HepG2 (cell line): ENCODE measurements at regions not wholly inside any gene's neighbourhood (a gene's known extent, or its start where the extent isn't known, plus 50 kb on each side); places are given as distances from the start of the nearest gene placed in this dataset.

ENCODE experiments used
- ATAC-seq: fragments of 200-7000 bp; cut with Tn5 transposase; 3 replicates; pipeline ENCODE4 v1.9.1; 2020; ENCODE audit warnings: mild to moderate bottlenecking, moderate library complexity
- BruUV-seq: library from RNA; stranded (reverse); fragments of 400-500 nt; replicated peaks from 2 replicates; lab custom pipeline; 2021; lab: Mats Ljungman, UMichigan
- CTCF ChIA-PET: fragments of 300-600 bp; formaldehyde crosslinking; extraction: SDS; loops from one replicate; lab custom pipeline; 2021; ENCODE audit warnings: low total read pairs, inconsistent platforms, low intra/inter-chr PET ratio; lab: Yijun Ruan, JAX
- POLR2A ChIA-PET: fragments of 350-600 bp; sonication (Branson Sonifier 250); formaldehyde crosslinking; loops from one replicate; lab custom pipeline; 2020; ENCODE audit warnings: antibody characterized with exemption, inconsistent platforms; lab: Yijun Ruan, JAX
- DNase-seq: peaks from one replicate; pipeline ENCODE4 v3.0.0-alpha.2; 2015; ENCODE audit warnings: low spot score
- FAIRE-seq: peaks from 3 replicates; lab custom pipeline; 2011; peaks lifted over from hg19 to GRCh38; lab: Jason Lieb, UNC
- H2AFZ ChIP-seq: one replicate; pipeline ENCODE4 v1.6.1; 2011; ENCODE audit warnings: low read length, inconsistent platforms
- H3K27ac ChIP-seq: fragments of 300-600 bp; 3 replicates; pipeline ENCODE4 v1.8.0; 2011; ENCODE audit warnings: mixed run types, mild to moderate bottlenecking, mixed read lengths, low read length, inconsistent platforms; ENCODE audit not compliant: insufficient read depth; ENCODE audit errors: extremely low read length
- H3K27me3 ChIP-seq, 2 experiments: fragments of 200-600 bp in 1 of 2; 2 replicates in 1 of 2; 3 replicates in 1 of 2; pipeline versions ENCODE4 v1.6.0 to v1.8.0; 2011; ENCODE audit warnings: low read length in 2 of 2, mild to moderate bottlenecking in 2 of 2, moderate library complexity in 2 of 2, inconsistent platforms in 1 of 2; ENCODE audit not compliant: insufficient read depth in 2 of 2, control insufficient read depth in 1 of 2
- H3K36me3 ChIP-seq, 2 experiments: fragments of 200-600 bp in 1 of 2; replicated peaks in 1 of 2; 2 replicates in 1 of 2; 3 replicates in 1 of 2; pipeline versions ENCODE4 v1.5.1 to v1.8.0; 2011; ENCODE audit warnings: low read length in 2 of 2, inconsistent platforms in 1 of 2; ENCODE audit not compliant: insufficient read depth in 2 of 2, control insufficient read depth in 1 of 2
- H3K4me1 ChIP-seq: 2 replicates; pipeline ENCODE4 v1.5.1; 2012; ENCODE audit warnings: low read length, inconsistent platforms; ENCODE audit not compliant: insufficient read depth
- H3K4me2 ChIP-seq: 2 replicates; pipeline ENCODE4 v1.6.0; 2011; ENCODE audit warnings: low read depth, low read length, inconsistent platforms
- H3K4me3 ChIP-seq, 3 experiments: fragments of 200-600 bp in 1 of 3; sonication (generic), shearing (Covaris generic) in 1 of 3; replicated peaks in 1 of 3; 2 replicates each; pipeline ENCODE4 v1.5.1; 2011 to 2016; ENCODE audit warnings: low read length in 3 of 3, inconsistent platforms in 2 of 3, low read depth in 2 of 3, mild to moderate bottlenecking in 2 of 3, control low read depth in 1 of 3, mixed read lengths in 1 of 3; ENCODE audit not compliant: insufficient read depth in 1 of 3
- H3K79me2 ChIP-seq: one replicate; pipeline ENCODE4 v1.6.1; 2011; ENCODE audit warnings: low read length, inconsistent platforms; ENCODE audit not compliant: insufficient read depth
- H3K9ac ChIP-seq: 2 replicates; pipeline ENCODE4 v1.6.0; 2011; ENCODE audit warnings: mild to moderate bottlenecking, low read depth, low read length, inconsistent platforms; ENCODE audit not compliant: insufficient read depth
- H3K9me3 ChIP-seq: 2 replicates; pipeline ENCODE4 v1.5.1; 2012; ENCODE audit warnings: mild to moderate bottlenecking, low read length
- H4K20me1 ChIP-seq: 2 replicates; pipeline ENCODE4 v1.6.0; 2011; ENCODE audit warnings: inconsistent platforms, mild to moderate bottlenecking, low read length, moderate library complexity; ENCODE audit not compliant: insufficient read depth
- AKAP8 ChIP-seq: sonication (generic); formaldehyde crosslinking; IDR thresholded peaks from 2 replicates; pipeline ENCODE4 v1.5.1; 2020; ENCODE audit warnings: mild to moderate bottlenecking, missing genetic modification reagents
- BCL6 ChIP-seq: IDR thresholded peaks from 2 replicates; pipeline ENCODE4 v1.6.1; 2016; ENCODE audit warnings: missing genetic modification reagents, missing compliant biosample characterization
- CAMTA2 ChIP-seq: sonication (generic); formaldehyde crosslinking; IDR thresholded peaks from 2 replicates; pipeline ENCODE4 v1.4.0; 2020; ENCODE audit warnings: mild to moderate bottlenecking, missing genetic modification reagents, borderline replicate concordance
- FOXC1 ChIP-seq: sonication (generic); formaldehyde crosslinking; IDR thresholded peaks from 2 replicates; pipeline ENCODE4 v1.8.0; 2022; ENCODE audit warnings: mild to moderate bottlenecking, missing genetic modification reagents, borderline replicate concordance
- GABPB1 ChIP-seq: IDR thresholded peaks from 2 replicates; pipeline ENCODE4 v1.6.1; 2016; ENCODE audit warnings: mild to moderate bottlenecking, missing genetic modification reagents, moderate library complexity, missing compliant biosample characterization
- HHEX ChIP-seq: IDR thresholded peaks from 2 replicates; pipeline ENCODE4 v1.6.1; 2016; ENCODE audit warnings: control low read depth
- HMGA1 ChIP-seq: sonication (generic); formaldehyde crosslinking; conservative IDR thresholded peaks from 2 replicates; pipeline ENCODE4 v1.4.0; 2020; ENCODE audit warnings: missing genetic modification reagents
- IRX3 ChIP-seq: sonication (generic); formaldehyde crosslinking; IDR thresholded peaks from 2 replicates; pipeline ENCODE4 v1.8.1; 2023; ENCODE audit warnings: mild to moderate bottlenecking, low read depth, missing genetic modification reagents, borderline replicate concordance
- KDM6A ChIP-seq: IDR thresholded peaks from 2 replicates; pipeline ENCODE4 v1.6.1; 2016; ENCODE audit warnings: low read depth
- KLF15 ChIP-seq: sonication (generic); formaldehyde crosslinking; IDR thresholded peaks from 2 replicates; pipeline ENCODE4 v1.8.1; 2023; ENCODE audit warnings: borderline replicate concordance, mild to moderate bottlenecking, inconsistent platforms, missing genetic modification reagents, mixed read lengths
- NFE2 ChIP-seq: sonication (generic); formaldehyde crosslinking; IDR thresholded peaks from 2 replicates; pipeline ENCODE4 v1.4.0; 2020; ENCODE audit warnings: missing genetic modification reagents
- NRL ChIP-seq: sonication (generic); formaldehyde crosslinking; IDR thresholded peaks from 2 replicates; pipeline ENCODE4 v1.5.0; 2020; ENCODE audit warnings: missing genetic modification reagents, mild to moderate bottlenecking, moderate library complexity, borderline replicate concordance
- RBAK ChIP-seq: sonication (generic); formaldehyde crosslinking; IDR thresholded peaks from 2 replicates; pipeline ENCODE4 v1.5.1; 2020; ENCODE audit warnings: mild to moderate bottlenecking, missing genetic modification reagents
- SP2 ChIP-seq: sonication (generic); formaldehyde crosslinking; IDR thresholded peaks from 2 replicates; pipeline ENCODE4 v1.5.1; 2020; ENCODE audit warnings: mild to moderate bottlenecking, missing genetic modification reagents
- TOE1 ChIP-seq: sonication (generic); formaldehyde crosslinking; IDR thresholded peaks from 2 replicates; pipeline ENCODE4 v1.4.0; 2020; ENCODE audit warnings: mild to moderate bottlenecking, missing genetic modification reagents
- ZBTB8A ChIP-seq: sonication (generic); formaldehyde crosslinking; IDR thresholded peaks from 2 replicates; pipeline ENCODE4 v1.4.0; 2020; ENCODE audit warnings: mild to moderate bottlenecking, low read depth, missing genetic modification reagents, borderline replicate concordance
- ZFP36L2 ChIP-seq: sonication (generic); formaldehyde crosslinking; IDR thresholded peaks from 2 replicates; pipeline ENCODE4 v1.4.0; 2020; ENCODE audit warnings: missing genetic modification reagents
- ZNF749 ChIP-seq: sonication (generic); formaldehyde crosslinking; IDR thresholded peaks from 2 replicates; pipeline ENCODE4 v1.8.0; 2022; ENCODE audit warnings: mild to moderate bottlenecking, missing genetic modification reagents, moderate library complexity, borderline replicate concordance
- ZNF768 ChIP-seq: sonication (generic); formaldehyde crosslinking; IDR thresholded peaks from 2 replicates; pipeline ENCODE4 v1.4.0; 2020; ENCODE audit warnings: missing genetic modification reagents
- WGBS: methylation state at CpG from one replicate; pipeline ENCODE4 v1.1.6; 2017; ENCODE audit warnings: low lambda C conversion rate; 5-methylcytosine and 5-hydroxymethylcytosine counted together
- in situ Hi-C: cut with HindIII; loops from 2 replicates; pipeline ENCODE4 v1.10.0; 2017; ENCODE audit warnings: low pct_unique_long_range_greater_than_20kb; ENCODE audit not compliant: extremely low pct_ligation_motif_present
- intact Hi-C: fragments of 100-400 bp; cut with micrococcal nuclease; formaldehyde crosslinking; loops from one replicate; pipeline ENCODE4 v1.10.0; 2022; ENCODE audit not compliant: unreplicated experiment
- TF ChIP-seq, protein P1 (sequence below): sonication (generic); formaldehyde crosslinking; IDR thresholded peaks from 2 replicates; pipeline ENCODE4 v1.9.0; 2021; ENCODE audit warnings: missing genetic modification reagents, borderline replicate concordance
- TF ChIP-seq, protein P2 (sequence below): sonication (generic); formaldehyde crosslinking; IDR thresholded peaks from 2 replicates; pipeline ENCODE4 v1.9.0; 2022; ENCODE audit warnings: missing genetic modification reagents, mild to moderate bottlenecking, borderline replicate concordance

DNA sequence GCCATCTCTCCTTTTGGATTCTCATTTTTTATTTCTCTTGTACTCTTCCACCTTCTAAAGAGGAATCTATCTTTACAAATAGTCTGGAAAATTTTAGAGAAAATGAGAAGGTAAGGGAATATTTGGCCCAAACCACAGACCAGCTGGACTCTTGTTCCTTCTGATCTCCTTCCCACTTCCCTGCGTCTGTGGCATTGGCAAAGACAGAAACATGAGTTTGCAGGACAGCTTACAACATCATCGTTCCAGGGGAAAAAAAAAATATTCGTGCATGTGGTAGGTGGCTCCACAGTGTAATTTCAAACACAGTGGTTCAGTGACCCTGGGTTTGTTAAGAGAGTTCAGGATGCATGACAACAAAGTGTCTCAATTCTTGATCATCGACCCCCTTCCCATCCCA is 755.0 kb downstream of the DNAH5 start:
- FAIRE-seq = no peak
- CTCF ChIA-PET = no interaction called here
- no TSS peak for BruUV-seq

DNA sequence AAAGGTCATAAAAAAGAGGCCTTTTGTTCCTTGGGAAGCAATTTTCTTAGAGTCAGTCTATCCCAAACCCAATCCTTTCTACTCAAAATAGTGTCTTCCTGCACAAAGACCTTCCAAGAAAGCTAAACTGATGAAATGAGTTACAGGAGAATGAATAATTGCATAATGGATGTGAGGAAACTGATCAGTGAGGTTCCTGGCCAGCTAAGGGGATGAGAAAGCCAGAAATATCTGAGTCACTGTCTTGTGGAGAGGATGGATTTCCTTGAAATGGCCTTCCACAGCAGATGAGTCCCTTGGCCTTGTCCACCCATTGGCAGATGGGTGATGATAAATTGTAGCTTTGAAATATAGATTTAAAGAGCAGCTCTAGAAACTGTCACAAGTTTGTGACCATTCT is 756.1 kb downstream of the DNAH5 start:
- Histone ChIP-seq H3K9ac (no peak overlapping the region), H3K9me3 (peaks cover 98% of the 10 kb centered on the region), H3K4me1 (no peaks in the 10 kb centered on the region), H3K79me2 (no peaks in the 10 kb centered on the region), H3K4me2 (no peak overlapping the region), H3K4me3 (no peak overlapping the region), H3K27me3 (no peaks in the 10 kb centered on the region; a peak in 1 of 5 replicates), H3K27ac (no peak overlapping the region), H3K36me3 (no peaks in the 10 kb centered on the region), H2AFZ (no peak overlapping the region), H4K20me1 (no peaks in the 10 kb centered on the region)
- POLR2A ChIA-PET = no interaction called here
- ATAC-seq (no peak), DNase-seq (no peak), FAIRE-seq (no peak)
- in situ Hi-C loops (no loop called here), intact Hi-C loops (no loop called here)
- BruUV-seq = no TSS peak
- CTCF ChIA-PET = no interaction called here
- no peak for TF ChIP-seq NFE2
- TF ChIP-seq, protein P1, sequence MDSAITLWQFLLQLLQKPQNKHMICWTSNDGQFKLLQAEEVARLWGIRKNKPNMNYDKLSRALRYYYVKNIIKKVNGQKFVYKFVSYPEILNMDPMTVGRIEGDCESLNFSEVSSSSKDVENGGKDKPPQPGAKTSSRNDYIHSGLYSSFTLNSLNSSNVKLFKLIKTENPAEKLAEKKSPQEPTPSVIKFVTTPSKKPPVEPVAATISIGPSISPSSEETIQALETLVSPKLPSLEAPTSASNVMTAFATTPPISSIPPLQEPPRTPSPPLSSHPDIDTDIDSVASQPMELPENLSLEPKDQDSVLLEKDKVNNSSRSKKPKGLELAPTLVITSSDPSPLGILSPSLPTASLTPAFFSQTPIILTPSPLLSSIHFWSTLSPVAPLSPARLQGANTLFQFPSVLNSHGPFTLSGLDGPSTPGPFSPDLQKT (CRISPR knock-in tag) = no peak
- TF ChIP-seq ZNF768 (CRISPR knock-in tag) = no peak
- TF ChIP-seq FOXC1 (CRISPR knock-in tag) = no peak
- TF ChIP-seq CAMTA2 (CRISPR knock-in tag) = no peak
- no peak for TF ChIP-seq AKAP8 (CRISPR knock-in tag)
- no peak for TF ChIP-seq SP2 (CRISPR knock-in tag)
- no peak for TF ChIP-seq KLF15
- TF ChIP-seq KDM6A (CRISPR knock-in tag) = no peak

More for the DNA sequence above, 755.0 kb downstream of the DNAH5 start:
- H2AFZ ChIP-seq = no peak overlapping the region
- no peaks in the 10 kb centered on the region; a peak in 1 of 5 replicates for H3K27me3 ChIP-seq
- no peak for ATAC-seq
- peaks cover 94% of the 10 kb centered on the region for H3K9me3 ChIP-seq
- H3K79me2 ChIP-seq = no peaks in the 10 kb centered on the region
- in situ Hi-C loops = no loop called here
- DNase-seq = no peak
- no peak overlapping the region for H3K9ac ChIP-seq
- POLR2A ChIA-PET = no interaction called here
- no peak overlapping the region for H3K4me2 ChIP-seq
- H3K27ac ChIP-seq = no peak overlapping the region
- TF ChIP-seq GABPB1 (CRISPR knock-in tag) = no peak
- no peak for TF ChIP-seq HMGA1 (CRISPR knock-in tag)
- TF ChIP-seq, protein P2, sequence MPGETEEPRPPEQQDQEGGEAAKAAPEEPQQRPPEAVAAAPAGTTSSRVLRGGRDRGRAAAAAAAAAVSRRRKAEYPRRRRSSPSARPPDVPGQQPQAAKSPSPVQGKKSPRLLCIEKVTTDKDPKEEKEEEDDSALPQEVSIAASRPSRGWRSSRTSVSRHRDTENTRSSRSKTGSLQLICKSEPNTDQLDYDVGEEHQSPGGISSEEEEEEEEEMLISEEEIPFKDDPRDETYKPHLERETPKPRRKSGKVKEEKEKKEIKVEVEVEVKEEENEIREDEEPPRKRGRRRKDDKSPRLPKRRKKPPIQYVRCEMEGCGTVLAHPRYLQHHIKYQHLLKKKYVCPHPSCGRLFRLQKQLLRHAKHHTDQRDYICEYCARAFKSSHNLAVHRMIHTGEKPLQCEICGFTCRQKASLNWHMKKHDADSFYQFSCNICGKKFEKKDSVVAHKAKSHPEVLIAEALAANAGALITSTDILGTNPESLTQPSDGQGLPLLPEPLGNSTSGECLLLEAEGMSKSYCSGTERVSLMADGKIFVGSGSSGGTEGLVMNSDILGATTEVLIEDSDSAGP (CRISPR knock-in tag) = no peak
- TF ChIP-seq TOE1 (CRISPR knock-in tag) = no peak
- no peak for TF ChIP-seq IRX3
- no peak for TF ChIP-seq RBAK (CRISPR knock-in tag)
- no peak for TF ChIP-seq ZBTB8A (CRISPR knock-in tag)
- TF ChIP-seq NRL = no peak
- TF ChIP-seq BCL6 (CRISPR knock-in tag) = no peak
- no peak for TF ChIP-seq HHEX
- TF ChIP-seq ZNF749 = no peak
- TF ChIP-seq ZFP36L2 (CRISPR knock-in tag) = no peak
- TF ChIP-seq, all 625 proteins: peak for 0
- H4K20me1 ChIP-seq = no peaks in the 10 kb centered on the region
- no peak overlapping the region for H3K4me3 ChIP-seq
- H3K4me1 ChIP-seq = no peaks in the 10 kb centered on the region
- intact Hi-C loops = no loop called here
- 3% methylated on average over 4 of the region's 4 CpGs for WGBS
- H3K36me3 ChIP-seq = no peaks in the 10 kb centered on the region
